Lower leg skin (tissue), 4 donors: ENCODE measurements at regions not wholly inside any gene's neighbourhood (a gene's known extent, or its start where the extent isn't known, plus 50 kb on each side); places are given as distances from the start of the nearest gene placed in this dataset.
A peak's percentile ranks its signal among the peaks of the same experiment; 100 is the strongest.

Experiments used
- DNase-seq, 2 donors: peaks; one replicate each; pipeline ENCODE4 v3.0.0-alpha.2; 2019; ENCODE audit warnings: low spot score in 2 of 2
- H3K4me3 ChIP-seq: fragments of 200-600 bp; sonication (generic); 2 replicates; pipeline ENCODE4 v1.5.1; 2017; ENCODE audit warnings: mild to moderate bottlenecking, low read depth; ENCODE audit not compliant: poor library complexity, severe bottlenecking
- POLR2A ChIP-seq, 2 donors: fragments of 450-650 bp; IDR thresholded peaks; one replicate each; pipeline ENCODE4 v1.6.1; 2016 to 2017; ENCODE audit warnings: antibody characterized with exemption in 2 of 2, mild to moderate bottlenecking in 1 of 2, moderate library complexity in 1 of 2
- WGBS, 2 donors: methylation state at CpG; one replicate each; pipeline ENCODE4 v1.1.5; 2018; 5-methylcytosine and 5-hydroxymethylcytosine counted together
- intact Hi-C: fragments of 100-400 bp; cut with DNase I; formaldehyde crosslinking; loops from one replicate; pipeline ENCODE4 v1.15.0; 2023; ENCODE audit warnings: low total_unique reads
- TF ChIP-seq, protein P1 (sequence below), 3 donors: fragments of 450-650 bp; IDR thresholded peaks; one replicate each; pipeline ENCODE4 v1.5.1; 2016; ENCODE audit warnings: antibody characterized with exemption in 3 of 3, mild to moderate bottlenecking in 3 of 3, moderate library complexity in 2 of 3

GRCh38 chr12:123043536-123044001 lies 63.1 kb downstream of the ARL6IP4 start:
- TF ChIP-seq, protein P1, sequence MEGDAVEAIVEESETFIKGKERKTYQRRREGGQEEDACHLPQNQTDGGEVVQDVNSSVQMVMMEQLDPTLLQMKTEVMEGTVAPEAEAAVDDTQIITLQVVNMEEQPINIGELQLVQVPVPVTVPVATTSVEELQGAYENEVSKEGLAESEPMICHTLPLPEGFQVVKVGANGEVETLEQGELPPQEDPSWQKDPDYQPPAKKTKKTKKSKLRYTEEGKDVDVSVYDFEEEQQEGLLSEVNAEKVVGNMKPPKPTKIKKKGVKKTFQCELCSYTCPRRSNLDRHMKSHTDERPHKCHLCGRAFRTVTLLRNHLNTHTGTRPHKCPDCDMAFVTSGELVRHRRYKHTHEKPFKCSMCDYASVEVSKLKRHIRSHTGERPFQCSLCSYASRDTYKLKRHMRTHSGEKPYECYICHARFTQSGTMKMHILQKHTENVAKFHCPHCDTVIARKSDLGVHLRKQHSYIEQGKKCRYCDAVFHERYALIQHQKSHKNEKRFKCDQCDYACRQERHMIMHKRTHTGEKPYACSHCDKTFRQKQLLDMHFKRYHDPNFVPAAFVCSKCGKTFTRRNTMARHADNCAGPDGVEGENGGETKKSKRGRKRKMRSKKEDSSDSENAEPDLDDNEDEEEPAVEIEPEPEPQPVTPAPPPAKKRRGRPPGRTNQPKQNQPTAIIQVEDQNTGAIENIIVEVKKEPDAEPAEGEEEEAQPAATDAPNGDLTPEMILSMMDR (IDR thresholded peaks at IDR 0.05), result peak in 1 of 3 donors; percentile 33
- no peak for TF ChIP-seq POLR2A (IDR thresholded peaks at IDR 0.05)
- H3K4me3 ChIP-seq, result no peak overlapping the region

DNA sequence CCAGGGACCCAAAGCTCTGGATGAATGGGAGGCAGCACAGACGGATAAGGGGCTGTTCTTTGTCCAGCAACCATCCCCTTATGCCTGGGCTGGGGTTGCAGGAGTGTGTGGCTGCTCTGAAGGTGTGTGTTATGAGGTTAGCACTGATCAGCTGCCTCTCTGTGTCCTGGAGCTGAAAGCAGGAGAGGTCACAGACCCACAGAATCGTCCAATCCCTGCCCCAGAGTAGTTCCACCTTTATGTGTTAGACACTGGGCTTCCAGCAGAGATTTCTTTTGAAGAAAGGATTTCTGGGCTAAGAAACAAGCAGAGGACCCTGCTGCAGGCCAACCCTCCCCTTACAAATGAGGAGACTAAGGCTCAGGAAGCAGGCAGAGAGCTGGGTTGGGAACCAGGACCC lies 62.4 kb downstream of the ARL6IP4 start:
- intact Hi-C loops, result loop anchor here (10.0 kb wide), 1 partner anchor 102 kb away; no protein-coding TSS in a partner anchor
- no peak for TF ChIP-seq POLR2A (IDR thresholded peaks at IDR 0.05)
- TF ChIP-seq, protein P1 (IDR thresholded peaks at IDR 0.05), result no peak
- no peak overlapping the region for H3K4me3 ChIP-seq
- WGBS, 2 donors, result 77 to 100% methylated on average over 2 of the region's 2 CpGs
- no peak for DNase-seq

More at GRCh38 chr12:123043536-123044001, 63.1 kb downstream of the ARL6IP4 start:
- intact Hi-C loops, result loop anchor here (10.0 kb wide), 1 partner anchor 101 kb away; no protein-coding TSS in a partner anchor
- WGBS, 2 donors, result 28 to 40% methylated on average over 7 of the region's 7 CpGs
- DNase-seq, result peak; percentile 45 to 91

DNA sequence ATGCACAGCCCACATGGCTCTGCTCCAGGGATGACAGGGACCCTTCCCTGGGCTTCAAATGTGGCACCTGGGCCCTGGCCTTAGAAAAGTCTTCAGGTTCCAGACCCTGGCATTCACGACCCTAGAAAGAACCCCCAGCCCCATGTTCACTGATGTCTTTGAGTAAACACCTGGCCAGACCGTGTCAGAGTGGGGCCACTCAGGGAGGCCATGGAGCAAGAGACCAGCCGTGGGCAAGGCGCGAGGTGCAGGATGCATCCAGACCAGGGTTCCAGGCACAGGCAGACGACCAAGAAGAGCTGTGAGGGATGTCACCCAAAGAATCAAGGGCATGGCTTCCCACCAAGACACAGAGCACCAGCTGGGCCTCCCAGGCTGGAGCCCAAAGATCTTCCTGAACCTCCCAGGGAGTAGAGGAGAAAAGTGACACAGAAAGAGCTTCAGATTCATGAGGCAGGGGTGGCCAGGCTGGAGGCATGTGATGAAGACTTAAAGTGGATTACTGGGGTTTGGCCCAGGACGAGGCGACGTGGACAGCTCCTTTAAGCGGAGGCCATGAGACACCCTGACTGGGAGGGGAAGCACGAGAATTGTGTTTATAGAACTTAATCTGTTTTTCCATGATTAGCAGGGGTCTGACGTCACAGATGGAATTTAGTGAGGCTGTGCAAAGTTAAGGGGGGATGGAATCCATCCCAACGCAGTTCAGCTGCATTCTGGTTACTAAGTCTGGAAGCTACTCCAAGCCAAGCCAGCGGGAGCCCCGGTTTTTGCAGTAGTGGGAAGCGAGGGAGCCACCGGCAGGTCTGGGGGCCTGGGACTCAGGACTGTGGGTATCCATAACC lies 61.6 kb downstream of the ARL6IP4 start:
- 86 to 92% methylated on average over 15 to 17 of the region's 17 CpGs for WGBS, 2 donors
- intact Hi-C loops, result loop anchor here (10.0 kb wide), 1 partner anchor 103 kb away; no protein-coding TSS in a partner anchor
- TF ChIP-seq POLR2A (IDR thresholded peaks at IDR 0.05), result no peak
- TF ChIP-seq, protein P1 (IDR thresholded peaks at IDR 0.05), result no peak
- DNase-seq, result no peak
- no peak overlapping the region for H3K4me3 ChIP-seq

- intact Hi-C loops, result loop anchor here (10.0 kb wide), 1 partner anchor 104 kb away; no protein-coding TSS in a partner anchor
- DNase-seq, result no peak
- 90 to 100% methylated on average over 3 of the region's 3 CpGs for WGBS, 2 donors
Measured at GRCh38 chr12:123041042-123041531, 60.6 kb downstream of the ARL6IP4 start.

GRCh38 chr12:123040106-123040505 lies 59.6 kb downstream of the ARL6IP4 start:
- WGBS, 2 donors, result 93 to 98% methylated on average over 2 of the region's 2 CpGs
- intact Hi-C loops, result loop anchor here (10.0 kb wide), 1 partner anchor 105 kb away; no protein-coding TSS in a partner anchor
- no peak overlapping the region for H3K4me3 ChIP-seq
- TF ChIP-seq POLR2A (IDR thresholded peaks at IDR 0.05), result no peak
- TF ChIP-seq, protein P1 (IDR thresholded peaks at IDR 0.05), result no peak
- no peak for DNase-seq

More at GRCh38 chr12:123041042-123041531, 60.6 kb downstream of the ARL6IP4 start:
- TF ChIP-seq, protein P1 (IDR thresholded peaks at IDR 0.05), result no peak
- no peak for TF ChIP-seq POLR2A (IDR thresholded peaks at IDR 0.05)
- no peak overlapping the region for H3K4me3 ChIP-seq
